ENCODE measurements at regions not wholly inside any gene's neighbourhood (a gene's known extent, or its start where the extent isn't known, plus 50 kb on each side); places are given as distances from the start of the nearest gene placed in this dataset.

DNA sequence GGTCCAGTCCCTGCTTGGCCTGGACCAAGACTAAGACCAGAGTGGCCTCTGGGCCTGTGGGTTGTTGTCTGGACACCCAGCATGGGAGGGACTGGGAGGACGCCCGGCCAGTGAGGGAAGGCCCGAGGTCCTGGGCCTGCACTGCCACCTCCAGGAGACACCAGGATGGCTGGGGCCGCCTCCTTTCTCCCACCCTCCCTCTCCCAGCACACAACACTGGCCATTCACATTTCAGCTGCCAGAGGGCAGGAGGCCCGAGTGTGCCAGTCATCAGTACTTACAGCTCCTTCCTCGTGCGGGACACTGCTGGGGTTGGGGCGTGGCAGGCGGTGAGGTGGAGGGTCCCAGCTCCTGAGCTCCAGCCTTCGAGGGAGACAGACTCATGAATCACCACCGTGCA, 133.5 kb downstream of the ASB1 start:
- TF ChIP-seq CTCF (IDR thresholded peaks at IDR 0.05) (no peak), POLR2AphosphoS5 (IDR thresholded peaks at IDR 0.05) (no peak), EP300 (IDR thresholded peaks at IDR 0.05; ENCODE audit: low read depth) (no peak)

All from transverse colon (tissue), 4 donors.